PC-9 (cell line): ENCODE measurements at regions not wholly inside any gene's neighbourhood (a gene's known extent, or its start where the extent isn't known, plus 50 kb on each side); places are given as distances from the start of the nearest gene placed in this dataset.

Source experiments
- BruUV-seq: library from RNA; stranded (reverse); fragments of 400-500 nt; replicated peaks from 2 replicates; lab custom pipeline; 2021; lab: Mats Ljungman, UMichigan
- CTCF ChIA-PET: fragments of 300-600 bp; sonication (Branson Sonifier 250); formaldehyde crosslinking; loops from one replicate; lab custom pipeline; 2022; ENCODE audit warnings: antibody characterized with exemption; lab: Charles Lee
- POLR2A ChIA-PET: fragments of 300-600 bp; sonication (Branson Sonifier 250); formaldehyde crosslinking; loops from one replicate; lab custom pipeline; 2022; ENCODE audit warnings: antibody characterized with exemption; ENCODE audit not compliant: unreplicated experiment; lab: Charles Lee
- DNase-seq, 2 experiments: peaks; one replicate each; pipeline versions ENCODE4 v3.0.0 to v3.0.0-alpha.2; 2015 to 2022; ENCODE audit warnings: mixed read lengths in 1 of 2
- H2AFZ ChIP-seq: fragments of 200-600 bp; sonication (generic); 2 replicates; pipeline ENCODE4 v1.8.1; 2017; ENCODE audit warnings: antibody characterized with exemption
- H3F3A ChIP-seq: fragments of 200-600 bp; sonication (generic); 2 replicates; pipeline ENCODE4 v1.8.1; 2017; ENCODE audit warnings: antibody characterized with exemption, mild to moderate bottlenecking, low read depth; ENCODE audit not compliant: insufficient read depth
- H3K27ac ChIP-seq: fragments of 200-600 bp; sonication (generic); 2 replicates; pipeline ENCODE4 v1.6.1; 2016; ENCODE audit warnings: mixed run types
- H3K27me3 ChIP-seq: fragments of 200-600 bp; sonication (generic); 2 replicates; pipeline ENCODE4 v1.6.1; 2016; ENCODE audit warnings: low read depth, mixed run types; ENCODE audit not compliant: insufficient read depth
- H3K36me3 ChIP-seq: fragments of 200-600 bp; sonication (generic); 2 replicates; pipeline ENCODE4 v1.6.1; 2016; ENCODE audit warnings: low read depth, mixed run types
- H3K4me1 ChIP-seq: fragments of 200-600 bp; sonication (generic); replicated peaks from 2 replicates; pipeline ENCODE4 v1.6.1; 2016; ENCODE audit warnings: mixed run types; ENCODE audit not compliant: insufficient read depth
- H3K4me2 ChIP-seq: fragments of 200-600 bp; sonication (generic); 2 replicates; pipeline ENCODE4 v1.6.1; 2017; ENCODE audit warnings: mixed run types
- H3K4me3 ChIP-seq: fragments of 200-600 bp; sonication (generic); 2 replicates; pipeline ENCODE4 v1.6.1; 2016; ENCODE audit warnings: mixed run types
- H3K79me2 ChIP-seq: fragments of 200-600 bp; sonication (generic); 2 replicates; pipeline ENCODE4 v1.6.1; 2017; ENCODE audit warnings: low read depth, mixed run types
- H3K9me2 ChIP-seq: fragments of 200-600 bp; sonication (generic); 2 replicates; pipeline ENCODE4 v1.8.1; 2017; ENCODE audit warnings: mild to moderate bottlenecking; ENCODE audit not compliant: insufficient read depth
- H3K9me3 ChIP-seq: fragments of 200-600 bp; sonication (generic); 2 replicates; pipeline ENCODE4 v1.8.1; 2016; ENCODE audit warnings: low read depth; ENCODE audit not compliant: insufficient read depth
- H4K20me1 ChIP-seq: fragments of 200-600 bp; sonication (generic); 2 replicates; pipeline ENCODE4 v1.8.1; 2017; ENCODE audit not compliant: insufficient read depth
- EZH2 ChIP-seq: fragments of 200-600 bp; sonication (generic); IDR thresholded peaks from 2 replicates; pipeline ENCODE4 v1.8.0; 2017; ENCODE audit warnings: antibody characterized with exemption, low read depth
- intact Hi-C: fragments of 100-400 bp; cut with micrococcal nuclease; formaldehyde crosslinking; loops from one replicate; pipeline ENCODE4 v1.10.0; 2022; ENCODE audit not compliant: unreplicated experiment
- TF ChIP-seq, protein P1 (sequence below): fragments of 200-600 bp; sonication (generic); conservative IDR thresholded peaks from 2 replicates; pipeline ENCODE4 v1.6.1; 2017; ENCODE audit warnings: mixed run types, antibody characterized with exemption, mild to moderate bottlenecking, moderate library complexity

DNA sequence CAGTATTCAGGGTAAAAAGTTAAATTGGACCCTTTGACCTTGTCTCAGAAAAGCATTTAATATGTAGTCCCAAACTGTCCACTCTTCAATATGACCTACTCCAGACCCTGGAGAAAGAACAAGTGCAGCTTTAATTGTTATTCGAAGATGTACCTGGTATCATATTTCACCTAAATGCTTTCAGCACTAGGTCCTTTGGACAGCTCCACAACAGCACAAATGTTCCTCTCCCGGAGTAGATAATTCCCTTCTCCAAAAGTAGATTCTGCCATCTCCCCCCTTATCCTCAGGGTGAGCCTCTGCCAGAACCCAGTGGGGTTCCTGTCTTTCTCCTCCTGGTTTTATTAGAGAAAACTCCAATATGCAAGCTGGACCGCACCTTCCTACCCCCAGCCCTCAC is 104.5 kb upstream of the AJAP1 start:
- no peaks in the 10 kb centered on the region for H3K79me2 ChIP-seq
- no peaks in the 10 kb centered on the region for H3F3A ChIP-seq
- no peaks in the 10 kb centered on the region for H3K9me2 ChIP-seq
- H3K27me3 ChIP-seq: no peaks in the 10 kb centered on the region
- ChIA-PET CTCF (no interaction called here), POLR2A (no interaction called here)
- no peak overlapping the region for H2AFZ ChIP-seq
- no peak overlapping the region for H3K4me2 ChIP-seq
- intact Hi-C loops: no loop called here
- no TSS peak for BruUV-seq
- no peaks in the 10 kb centered on the region for H3K36me3 ChIP-seq
- H3K4me3 ChIP-seq: no peak overlapping the region
- no peaks in the 10 kb centered on the region for H3K9me3 ChIP-seq
- no peak for DNase-seq
- no peaks in the 10 kb centered on the region for H4K20me1 ChIP-seq
- H3K4me1 ChIP-seq: no peaks in the 10 kb centered on the region
- no peak overlapping the region for H3K27ac ChIP-seq
- no peak for TF ChIP-seq EZH2

DNA sequence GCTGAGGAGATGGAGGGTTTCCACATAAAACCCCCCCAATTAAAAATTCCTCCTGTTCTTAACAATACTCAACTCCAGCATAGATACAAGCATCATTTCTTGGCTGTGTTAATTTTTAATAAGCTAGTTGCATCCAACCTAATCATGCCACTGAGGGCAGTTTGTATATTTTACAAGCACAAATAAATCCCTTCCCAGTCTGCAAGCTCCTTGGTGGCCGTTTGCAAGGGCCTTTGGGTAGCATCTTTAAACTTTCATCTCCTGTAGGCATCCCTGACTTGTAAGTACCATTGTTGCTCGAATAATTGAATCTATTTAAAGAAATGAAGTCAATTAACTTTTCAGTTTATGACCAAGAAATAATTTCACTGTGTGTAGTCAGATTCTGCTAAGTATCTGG is 103.5 kb upstream of the AJAP1 start:
- Histone ChIP-seq H4K20me1 (no peaks in the 10 kb centered on the region), H3K4me2 (no peak overlapping the region), H3K4me3 (no peak overlapping the region), H3K9me2 (no peaks in the 10 kb centered on the region), H2AFZ (no peak overlapping the region), H3K9me3 (no peaks in the 10 kb centered on the region), H3K4me1 (no peaks in the 10 kb centered on the region), H3K79me2 (no peaks in the 10 kb centered on the region), H3K27me3 (no peaks in the 10 kb centered on the region), H3K27ac (no peak overlapping the region), H3K36me3 (no peaks in the 10 kb centered on the region), H3F3A (no peaks in the 10 kb centered on the region)
- intact Hi-C loops: no loop called here
- TF ChIP-seq, protein P1, sequence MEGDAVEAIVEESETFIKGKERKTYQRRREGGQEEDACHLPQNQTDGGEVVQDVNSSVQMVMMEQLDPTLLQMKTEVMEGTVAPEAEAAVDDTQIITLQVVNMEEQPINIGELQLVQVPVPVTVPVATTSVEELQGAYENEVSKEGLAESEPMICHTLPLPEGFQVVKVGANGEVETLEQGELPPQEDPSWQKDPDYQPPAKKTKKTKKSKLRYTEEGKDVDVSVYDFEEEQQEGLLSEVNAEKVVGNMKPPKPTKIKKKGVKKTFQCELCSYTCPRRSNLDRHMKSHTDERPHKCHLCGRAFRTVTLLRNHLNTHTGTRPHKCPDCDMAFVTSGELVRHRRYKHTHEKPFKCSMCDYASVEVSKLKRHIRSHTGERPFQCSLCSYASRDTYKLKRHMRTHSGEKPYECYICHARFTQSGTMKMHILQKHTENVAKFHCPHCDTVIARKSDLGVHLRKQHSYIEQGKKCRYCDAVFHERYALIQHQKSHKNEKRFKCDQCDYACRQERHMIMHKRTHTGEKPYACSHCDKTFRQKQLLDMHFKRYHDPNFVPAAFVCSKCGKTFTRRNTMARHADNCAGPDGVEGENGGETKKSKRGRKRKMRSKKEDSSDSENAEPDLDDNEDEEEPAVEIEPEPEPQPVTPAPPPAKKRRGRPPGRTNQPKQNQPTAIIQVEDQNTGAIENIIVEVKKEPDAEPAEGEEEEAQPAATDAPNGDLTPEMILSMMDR: no peak
- no peak for TF ChIP-seq EZH2
- CTCF ChIA-PET: no interaction called here
- BruUV-seq: no TSS peak
- POLR2A ChIA-PET: no interaction called here
- DNase-seq: no peak

DNA sequence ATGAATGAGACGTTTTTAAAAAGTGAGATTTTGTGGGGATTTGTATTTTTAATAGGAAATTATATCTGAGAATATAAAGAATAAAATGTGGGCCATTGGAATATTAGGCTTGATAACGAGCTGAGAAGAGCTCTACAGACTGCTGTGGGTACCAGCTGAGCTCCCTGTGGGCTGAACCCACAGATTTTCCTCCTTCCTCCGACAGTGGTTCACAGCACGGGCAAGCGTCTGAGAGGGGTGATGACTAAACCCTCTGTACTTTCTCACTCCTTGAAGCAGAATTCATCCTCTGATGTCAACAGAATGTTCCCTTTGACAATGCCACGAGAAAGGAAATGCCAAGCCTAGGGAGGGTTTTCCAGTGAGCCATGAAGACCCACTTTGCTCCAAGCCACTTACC is 102.7 kb upstream of the AJAP1 start:
- POLR2A ChIA-PET: no interaction called here
- Histone ChIP-seq H3K79me2 (no peaks in the 10 kb centered on the region), H3K36me3 (no peaks in the 10 kb centered on the region), H3K9me2 (no peaks in the 10 kb centered on the region), H3K27ac (no peak overlapping the region), H3K4me3 (no peak overlapping the region), H3K4me1 (no peaks in the 10 kb centered on the region), H3F3A (no peaks in the 10 kb centered on the region), H3K4me2 (no peak overlapping the region), H3K27me3 (no peaks in the 10 kb centered on the region), H4K20me1 (no peaks in the 10 kb centered on the region), H2AFZ (no peak overlapping the region), H3K9me3 (no peaks in the 10 kb centered on the region)
- TF ChIP-seq EZH2: no peak
- TF ChIP-seq, protein P1: no peak
- DNase-seq: no peak
- CTCF ChIA-PET: no interaction called here
- BruUV-seq: no TSS peak
- intact Hi-C loops: no loop called here

DNA sequence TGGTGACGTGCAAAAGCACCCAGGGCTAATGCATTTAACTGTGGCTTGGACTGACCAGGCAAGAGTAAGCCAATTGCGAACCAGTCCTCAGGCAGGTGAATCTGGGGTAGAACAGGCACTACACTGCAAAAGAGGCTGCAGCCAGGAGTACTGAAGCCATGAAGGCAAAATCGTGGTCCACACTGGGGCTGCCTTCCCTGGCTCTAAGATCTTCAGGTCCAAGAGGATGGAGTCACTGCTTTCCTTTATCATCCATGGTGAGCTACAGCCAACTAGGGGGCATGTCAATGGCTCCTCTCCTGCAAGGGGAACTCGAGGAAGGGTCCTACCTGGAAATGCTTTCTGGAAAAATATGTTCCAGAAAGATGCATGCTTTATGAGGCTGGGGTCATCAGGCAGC is 100.6 kb upstream of the AJAP1 start:
- BruUV-seq: no TSS peak
- intact Hi-C loops: no loop called here

More for the DNA sequence above, 100.6 kb upstream of the AJAP1 start:
- no peaks in the 10 kb centered on the region for H3K9me2 ChIP-seq
- no peak overlapping the region for H3K27ac ChIP-seq
- CTCF ChIA-PET: no interaction called here
- H3K36me3 ChIP-seq: no peaks in the 10 kb centered on the region
- H3K79me2 ChIP-seq: no peaks in the 10 kb centered on the region
- DNase-seq: no peak
- H2AFZ ChIP-seq: no peak overlapping the region
- no peaks in the 10 kb centered on the region for H3K9me3 ChIP-seq
- no peaks in the 10 kb centered on the region for H3K27me3 ChIP-seq
- H3K4me3 ChIP-seq: no peak overlapping the region
- POLR2A ChIA-PET: no interaction called here
- no peaks in the 10 kb centered on the region for H3K4me1 ChIP-seq
- H3K4me2 ChIP-seq: no peak overlapping the region
- H3F3A ChIP-seq: no peaks in the 10 kb centered on the region
- no peak for TF ChIP-seq EZH2
- no peaks in the 10 kb centered on the region for H4K20me1 ChIP-seq
